Loucy (cell line): ENCODE measurements at regions not wholly inside any gene's neighbourhood (a gene's known extent, or its start where the extent isn't known, plus 50 kb on each side); places are given as distances from the start of the nearest gene placed in this dataset.
A peak's percentile ranks its signal among the peaks of the same experiment; 100 is the strongest.

Experiments used
- H2AFZ ChIP-seq: fragments of 200-600 bp; sonication (generic); 2 replicates; pipeline ENCODE4 v1.6.0; 2016; ENCODE audit warnings: antibody characterized with exemption, mild to moderate bottlenecking, low read length, moderate library complexity
- H3F3A ChIP-seq: fragments of 200-600 bp; 2 replicates; pipeline ENCODE4 v1.6.0; 2016; ENCODE audit warnings: antibody characterized with exemption, low read depth, mild to moderate bottlenecking
- H3K27me3 ChIP-seq: fragments of 200-600 bp; sonication (generic); 2 replicates; pipeline ENCODE4 v1.6.1; 2014; ENCODE audit warnings: low read length, mild to moderate bottlenecking; ENCODE audit not compliant: insufficient read depth, poor library complexity, severe bottlenecking
- H3K36me3 ChIP-seq: fragments of 200-600 bp; sonication (generic); 2 replicates; pipeline ENCODE4 v1.6.1; 2016; ENCODE audit warnings: low read length; ENCODE audit not compliant: insufficient read depth
- H3K4me1 ChIP-seq: fragments of 200-600 bp; sonication (generic); 2 replicates; pipeline ENCODE4 v1.5.1; 2014; ENCODE audit warnings: low read length, mild to moderate bottlenecking; ENCODE audit not compliant: insufficient read depth, poor library complexity, severe bottlenecking
- H3K4me2 ChIP-seq: fragments of 200-600 bp; sonication (generic); 2 replicates; pipeline ENCODE4 v1.6.0; 2014; ENCODE audit warnings: antibody characterized with exemption, low read length, low read depth, mild to moderate bottlenecking; ENCODE audit not compliant: poor library complexity, severe bottlenecking
- H3K4me3 ChIP-seq: fragments of 200-600 bp; sonication (generic); 2 replicates; pipeline ENCODE4 v1.5.1; 2014; ENCODE audit warnings: low read length, mild to moderate bottlenecking, mixed read lengths; ENCODE audit not compliant: poor library complexity, severe bottlenecking
- H3K79me2 ChIP-seq: fragments of 200-600 bp; sonication (generic); 2 replicates; pipeline ENCODE4 v1.6.1; 2014; ENCODE audit warnings: low read length; ENCODE audit not compliant: insufficient read depth
- H3K9ac ChIP-seq: fragments of 200-600 bp; sonication (generic); 2 replicates; pipeline ENCODE4 v1.6.0; 2014; ENCODE audit warnings: mild to moderate bottlenecking, low read depth, low read length, moderate library complexity; ENCODE audit not compliant: poor library complexity, severe bottlenecking
- H3K9me2 ChIP-seq: fragments of 200-600 bp; sonication (generic); replicated peaks from 2 replicates; pipeline ENCODE4 v1.6.1; 2016; ENCODE audit warnings: low read depth, low read length, mixed read lengths
- H3K9me3 ChIP-seq: fragments of 200-600 bp; sonication (generic); 2 replicates; pipeline ENCODE4 v1.6.1; 2014; ENCODE audit warnings: mild to moderate bottlenecking, antibody characterized with exemption, low read length, low read depth; ENCODE audit not compliant: insufficient read depth
- H4K20me1 ChIP-seq: fragments of 200-600 bp; sonication (generic); 2 replicates; pipeline ENCODE4 v1.6.0; 2014; ENCODE audit warnings: antibody characterized with exemption, low read length, mild to moderate bottlenecking; ENCODE audit not compliant: insufficient read depth, poor library complexity, severe bottlenecking
- EZH2phosphoT487 ChIP-seq: fragments of 200-600 bp; IDR thresholded peaks from 2 replicates; pipeline ENCODE4 v1.6.1; 2018; ENCODE audit warnings: antibody characterized with exemption, mild to moderate bottlenecking, moderate library complexity, borderline replicate concordance
- TF ChIP-seq, protein P1 (sequence below): fragments of 200-600 bp; sonication (generic); conservative IDR thresholded peaks from 2 replicates; pipeline ENCODE4 v1.5.1; 2014; ENCODE audit warnings: mild to moderate bottlenecking, antibody characterized with exemption, low read length

- no peaks in the 10 kb centered on the region for H3K9me2 ChIP-seq
- H3K4me1 ChIP-seq, result peaks cover 3% of the 10 kb centered on the region
- TF ChIP-seq, protein P1, sequence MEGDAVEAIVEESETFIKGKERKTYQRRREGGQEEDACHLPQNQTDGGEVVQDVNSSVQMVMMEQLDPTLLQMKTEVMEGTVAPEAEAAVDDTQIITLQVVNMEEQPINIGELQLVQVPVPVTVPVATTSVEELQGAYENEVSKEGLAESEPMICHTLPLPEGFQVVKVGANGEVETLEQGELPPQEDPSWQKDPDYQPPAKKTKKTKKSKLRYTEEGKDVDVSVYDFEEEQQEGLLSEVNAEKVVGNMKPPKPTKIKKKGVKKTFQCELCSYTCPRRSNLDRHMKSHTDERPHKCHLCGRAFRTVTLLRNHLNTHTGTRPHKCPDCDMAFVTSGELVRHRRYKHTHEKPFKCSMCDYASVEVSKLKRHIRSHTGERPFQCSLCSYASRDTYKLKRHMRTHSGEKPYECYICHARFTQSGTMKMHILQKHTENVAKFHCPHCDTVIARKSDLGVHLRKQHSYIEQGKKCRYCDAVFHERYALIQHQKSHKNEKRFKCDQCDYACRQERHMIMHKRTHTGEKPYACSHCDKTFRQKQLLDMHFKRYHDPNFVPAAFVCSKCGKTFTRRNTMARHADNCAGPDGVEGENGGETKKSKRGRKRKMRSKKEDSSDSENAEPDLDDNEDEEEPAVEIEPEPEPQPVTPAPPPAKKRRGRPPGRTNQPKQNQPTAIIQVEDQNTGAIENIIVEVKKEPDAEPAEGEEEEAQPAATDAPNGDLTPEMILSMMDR, result no peak
- no peak for TF ChIP-seq EZH2phosphoT487
These were observed 86.1 kb upstream of the SLC2A1 start for GRCh38 chr1:43044572-43045361.

DNA sequence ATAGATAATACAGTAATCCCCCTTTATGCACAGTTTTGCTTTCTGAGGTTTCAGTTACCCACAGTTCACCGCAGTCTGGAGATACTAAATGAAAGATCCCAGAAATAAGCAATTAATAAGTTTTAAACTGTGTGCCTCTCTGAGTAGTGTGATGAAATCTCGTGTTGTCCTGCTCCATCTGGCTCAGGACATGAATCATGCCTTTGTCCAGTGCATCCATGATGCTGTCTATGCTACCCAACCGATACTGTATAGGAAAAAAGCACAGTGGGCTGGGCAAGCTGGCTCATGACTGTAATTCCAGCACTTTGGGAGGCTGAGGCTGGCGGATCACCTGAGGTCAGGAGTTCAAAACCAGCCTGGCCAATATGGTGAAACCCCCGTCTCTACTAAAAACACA, 85.0 kb upstream of the SLC2A1 start:
- H4K20me1 ChIP-seq, result no peaks in the 10 kb centered on the region
- no peaks in the 10 kb centered on the region for H3K9me2 ChIP-seq
- TF ChIP-seq, protein P1, result no peak
- no peak for TF ChIP-seq EZH2phosphoT487
- no peaks in the 10 kb centered on the region for H3K9me3 ChIP-seq
- no peaks in the 10 kb centered on the region for H3K27me3 ChIP-seq
- no peak overlapping the region for H2AFZ ChIP-seq
- no peak overlapping the region for H3K4me2 ChIP-seq
- peaks cover 3% of the 10 kb centered on the region for H3K4me1 ChIP-seq
- no peaks in the 10 kb centered on the region for H3K79me2 ChIP-seq
- H3K4me3 ChIP-seq, result no peak overlapping the region
- no peaks in the 10 kb centered on the region for H3F3A ChIP-seq
- no peak overlapping the region for H3K9ac ChIP-seq
- no peaks in the 10 kb centered on the region for H3K36me3 ChIP-seq

More at GRCh38 chr1:43044572-43045361, 86.1 kb upstream of the SLC2A1 start:
- Histone ChIP-seq H3F3A (no peaks in the 10 kb centered on the region), H3K36me3 (no peaks in the 10 kb centered on the region), H3K9ac (no peak overlapping the region), H3K4me3 (no peak overlapping the region), H3K9me3 (no peaks in the 10 kb centered on the region), H3K79me2 (no peaks in the 10 kb centered on the region), H2AFZ (no peak overlapping the region), H3K27me3 (no peaks in the 10 kb centered on the region), H4K20me1 (no peaks in the 10 kb centered on the region), H3K4me2 (no peak overlapping the region)

- H3K27me3 ChIP-seq, result no peaks in the 10 kb centered on the region
- H3K36me3 ChIP-seq, result no peaks in the 10 kb centered on the region
- H3K9me3 ChIP-seq, result no peaks in the 10 kb centered on the region
- no peaks in the 10 kb centered on the region for H3K9me2 ChIP-seq
- H3K9ac ChIP-seq, result no peak overlapping the region
- peaks cover 3% of the 10 kb centered on the region for H3K4me1 ChIP-seq
- no peaks in the 10 kb centered on the region for H4K20me1 ChIP-seq
- no peaks in the 10 kb centered on the region for H3F3A ChIP-seq
- H2AFZ ChIP-seq, result peak overlapping the region; percentile 78
- H3K4me3 ChIP-seq, result no peak overlapping the region
- no peak for TF ChIP-seq EZH2phosphoT487
- TF ChIP-seq, protein P1, result no peak
- H3K79me2 ChIP-seq, result no peaks in the 10 kb centered on the region
- no peak overlapping the region for H3K4me2 ChIP-seq
These were observed 84.2 kb upstream of the SLC2A1 start for GRCh38 chr1:43042773-43043457.
